GM21447 (cell line): ENCODE measurements at regions not wholly inside any gene's neighbourhood (a gene's known extent, or its start where the extent isn't known, plus 50 kb on each side); places are given as distances from the start of the nearest gene placed in this dataset.

Source experiments
- ATAC-seq: cut with Tn5 transposase; IDR thresholded peaks from one replicate; pipeline ENCODE4 v1.9.1; 2021; ENCODE audit not compliant: unreplicated experiment

- ATAC-seq: no peak
These were observed 84.5 kb upstream of the DKK2 start for GRCh38 chr4:107120661-107121060.

GRCh38 chr4:107117726-107118125 lies 81.6 kb upstream of the DKK2 start:
- ATAC-seq: no peak

GRCh38 chr4:107115185-107115847 lies 79.2 kb upstream of the DKK2 start:
- no peak for ATAC-seq

- no peak for ATAC-seq
These were observed 77.9 kb upstream of the DKK2 start for GRCh38 chr4:107114059-107114458.

GRCh38 chr4:107098401-107098800 lies 62.3 kb upstream of the DKK2 start:
- no peak for ATAC-seq

- peak; percentile 11 for ATAC-seq
These were observed 58.9 kb upstream of the DKK2 start for GRCh38 chr4:107094976-107095375.

- ATAC-seq: peak; percentile 74
These were observed 58.2 kb upstream of the DKK2 start for GRCh38 chr4:107094332-107094731.
